ENCODE measurements at regions not wholly inside any gene's neighbourhood (a gene's known extent, or its start where the extent isn't known, plus 50 kb on each side); places are given as distances from the start of the nearest gene placed in this dataset.

GRCh38 chr2:13240789-13241487 is 524.2 kb downstream of the TRIB2 start:
- TF ChIP-seq CTCF (IDR thresholded peaks at IDR 0.05) (no peak), POLR2A (IDR thresholded peaks at IDR 0.05) (no peak)
